Ovary (tissue), 7 donors: ENCODE measurements at regions not wholly inside any gene's neighbourhood (a gene's known extent, or its start where the extent isn't known, plus 50 kb on each side); places are given as distances from the start of the nearest gene placed in this dataset.

Experiments used
- DNase-seq, 5 donors: peaks; one replicate each; pipeline ENCODE4 v3.0.0-alpha.2; 2019 to 2020
- H3K27ac ChIP-seq, 2 donors: fragments of 200-600 bp; one replicate each; pipeline versions ENCODE4 v1.5.1 to v1.8.0; 2019 to 2022
- H3K27me3 ChIP-seq: fragments of 200-600 bp; one replicate; pipeline ENCODE4 v1.8.0; 2022
- H3K36me3 ChIP-seq: fragments of 200-600 bp; sonication (generic); one replicate; pipeline ENCODE4 v1.5.1; 2019
- H3K4me1 ChIP-seq: one replicate; pipeline ENCODE4 v1.8.1; 2013; ENCODE audit warnings: mild to moderate bottlenecking, moderate library complexity; ENCODE audit not compliant: insufficient read depth
- H3K4me3 ChIP-seq: fragments of 200-600 bp; sonication (generic); one replicate; pipeline ENCODE4 v1.5.1; 2017
- H3K9me3 ChIP-seq, 2 donors: fragments of 200-600 bp in 1 of 2; sonication (generic) in 1 of 2; one replicate each; pipeline versions ENCODE4 v1.5.1 to v1.8.1; 2013 to 2019; ENCODE audit warnings: mild to moderate bottlenecking in 1 of 2, moderate library complexity in 1 of 2
- CTCF ChIP-seq, 3 donors: fragments of 450-650 bp in 2 of 3; fragments of 200-600 bp in 1 of 3; IDR thresholded peaks; one replicate each; pipeline versions ENCODE4 v1.5.1 to v1.8.0; 2016 to 2022; ENCODE audit warnings: antibody characterized with exemption in 3 of 3, mild to moderate bottlenecking in 1 of 3
- EP300 ChIP-seq: sonication (generic); formaldehyde crosslinking; IDR thresholded peaks from one replicate; pipeline ENCODE4 v1.6.1; 2017; ENCODE audit warnings: antibody characterized with exemption
- POLR2A ChIP-seq: fragments of 450-650 bp; IDR thresholded peaks from one replicate; pipeline ENCODE4 v1.6.1; 2017; ENCODE audit warnings: antibody characterized with exemption, mild to moderate bottlenecking, moderate library complexity
- WGBS, 3 donors: extraction: QIAGEN DNeasy Blood & Tissue Kit in 1 of 3; methylation state at CpG; one replicate each; pipeline versions ENCODE4 v1.1.5 to v1.1.7; 2013 to 2017; 5-methylcytosine and 5-hydroxymethylcytosine counted together
- intact Hi-C, 4 donors: fragments of 100-400 bp; cut with DNase I; formaldehyde crosslinking; loops; one replicate each; pipeline versions ENCODE4 v1.11.0 to v1.15.1; 2022 to 2023
- donor health status: DM: no; HTN: no; CAD: no; lungs with moderate emphysema.
- donor health status: DM: no; HTN: no; CAD: no.
- donor health status: Bipolar disorder and iron deficiency.
- donor health status: DM: no; HTN: no; CAD: no.
- donor health status: DM: yes; HTN: yes; CAD: no.

GRCh38 chr4:178664621-178665020 is 1222.4 kb upstream of the AGA start:
- intact Hi-C loops: no loop called here
- no peak overlapping the region for H3K27ac ChIP-seq
- H3K27me3 ChIP-seq: no peaks in the 10 kb centered on the region
- no peak overlapping the region for H3K4me3 ChIP-seq
- no peaks in the 10 kb centered on the region for H3K9me3 ChIP-seq
- DNase-seq: no peak
- TF ChIP-seq EP300 (no peak), CTCF (IDR thresholded peaks at IDR 0.05) (no peak), POLR2A (no peak)
- H3K4me1 ChIP-seq: no peaks in the 10 kb centered on the region
- 58 to 82% (median 63%) methylated on average over 1 of the region's 1 CpG for WGBS, 3 donors
- no peaks in the 10 kb centered on the region for H3K36me3 ChIP-seq

GRCh38 chr4:178665916-178666315 is 1223.7 kb upstream of the AGA start:
- intact Hi-C loops: no loop called here
- H3K36me3 ChIP-seq: no peaks in the 10 kb centered on the region
- H3K4me3 ChIP-seq: no peak overlapping the region
- DNase-seq: no peak
- TF ChIP-seq POLR2A (no peak), EP300 (no peak), CTCF (IDR thresholded peaks at IDR 0.05) (no peak)
- H3K9me3 ChIP-seq: no peaks in the 10 kb centered on the region
- 82 to 88% (median 85%) methylated on average over 5 of the region's 5 CpGs for WGBS, 3 donors
- no peaks in the 10 kb centered on the region for H3K4me1 ChIP-seq
- H3K27me3 ChIP-seq: no peaks in the 10 kb centered on the region
- H3K27ac ChIP-seq: no peak overlapping the region

- TF ChIP-seq POLR2A (no peak), CTCF (IDR thresholded peaks at IDR 0.05) (no peak), EP300 (no peak)
- DNase-seq: no peak
- WGBS, 3 donors: 73 to 84% (median 81%) methylated on average over 4 of the region's 4 CpGs
- Histone ChIP-seq H3K4me1 (no peaks in the 10 kb centered on the region), H3K36me3 (no peaks in the 10 kb centered on the region), H3K4me3 (no peak overlapping the region), H3K9me3 (no peaks in the 10 kb centered on the region), H3K27ac (no peak overlapping the region), H3K27me3 (no peaks in the 10 kb centered on the region)
- intact Hi-C loops: no loop called here
Observed at GRCh38 chr4:178671766-178672165, 1229.5 kb upstream of the AGA start.

- Histone ChIP-seq H3K27me3 (no peaks in the 10 kb centered on the region), H3K9me3 (no peaks in the 10 kb centered on the region), H3K36me3 (no peaks in the 10 kb centered on the region), H3K4me3 (no peak overlapping the region), H3K4me1 (no peaks in the 10 kb centered on the region), H3K27ac (no peak overlapping the region)
- DNase-seq: no peak
- TF ChIP-seq CTCF (IDR thresholded peaks at IDR 0.05) (no peak), EP300 (no peak), POLR2A (no peak)
- intact Hi-C loops: no loop called here
- 71 to 90% (median 87%) methylated on average over 1 of the region's 1 CpG for WGBS, 3 donors
Observed at GRCh38 chr4:178672512-178672911, 1230.3 kb upstream of the AGA start.

GRCh38 chr4:178681871-178682270 is 1239.6 kb upstream of the AGA start:
- Histone ChIP-seq H3K27me3 (no peaks in the 10 kb centered on the region), H3K36me3 (no peaks in the 10 kb centered on the region), H3K4me1 (no peaks in the 10 kb centered on the region), H3K27ac (no peak overlapping the region), H3K4me3 (no peak overlapping the region), H3K9me3 (no peaks in the 10 kb centered on the region)
- no peak for TF ChIP-seq POLR2A
- TF ChIP-seq EP300: no peak
- TF ChIP-seq CTCF (IDR thresholded peaks at IDR 0.05): no peak
- DNase-seq: no peak
- intact Hi-C loops: no loop called here
- 67 to 74% (median 71%) methylated on average over 4 of the region's 4 CpGs for WGBS, 3 donors
